OCI-LY7 (cell line): ENCODE measurements at regions not wholly inside any gene's neighbourhood (a gene's known extent, or its start where the extent isn't known, plus 50 kb on each side); places are given as distances from the start of the nearest gene placed in this dataset.

Experiments used
- EZH2phosphoT487 ChIP-seq: fragments of 200-600 bp; sonication (generic); IDR thresholded peaks from 2 replicates; pipeline ENCODE4 v1.6.1; 2018; ENCODE audit warnings: low read depth, borderline replicate concordance, mild to moderate bottlenecking, mixed run types, antibody characterized with exemption, low read length, moderate library complexity, mixed read lengths
- TF ChIP-seq, protein P1 (sequence below): fragments of 200-600 bp; sonication (generic); conservative IDR thresholded peaks from 2 replicates; pipeline ENCODE4 v1.5.1; 2014; ENCODE audit warnings: mild to moderate bottlenecking, antibody characterized with exemption, low read length, moderate library complexity, mixed read lengths

DNA sequence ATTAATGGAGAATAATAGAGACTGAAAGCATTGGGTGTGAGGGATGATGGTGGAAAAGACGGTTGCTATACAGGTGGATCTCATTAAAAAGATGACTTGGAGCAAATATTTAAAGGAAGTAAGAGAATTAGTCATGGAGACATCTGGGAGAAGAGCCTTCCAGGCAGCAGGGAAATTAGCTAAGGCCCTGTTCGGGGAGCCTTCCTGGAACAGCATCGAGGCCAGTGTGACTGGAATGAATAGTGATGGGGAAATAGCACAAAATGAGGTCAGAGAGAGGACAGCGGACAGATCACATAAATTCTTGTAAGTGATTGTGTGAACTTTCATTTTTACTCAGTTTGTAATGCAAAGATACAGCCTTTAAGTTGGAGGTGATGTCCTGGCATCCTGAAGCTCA, 842.3 kb downstream of the SLC6A15 start:
- TF ChIP-seq, protein P1, sequence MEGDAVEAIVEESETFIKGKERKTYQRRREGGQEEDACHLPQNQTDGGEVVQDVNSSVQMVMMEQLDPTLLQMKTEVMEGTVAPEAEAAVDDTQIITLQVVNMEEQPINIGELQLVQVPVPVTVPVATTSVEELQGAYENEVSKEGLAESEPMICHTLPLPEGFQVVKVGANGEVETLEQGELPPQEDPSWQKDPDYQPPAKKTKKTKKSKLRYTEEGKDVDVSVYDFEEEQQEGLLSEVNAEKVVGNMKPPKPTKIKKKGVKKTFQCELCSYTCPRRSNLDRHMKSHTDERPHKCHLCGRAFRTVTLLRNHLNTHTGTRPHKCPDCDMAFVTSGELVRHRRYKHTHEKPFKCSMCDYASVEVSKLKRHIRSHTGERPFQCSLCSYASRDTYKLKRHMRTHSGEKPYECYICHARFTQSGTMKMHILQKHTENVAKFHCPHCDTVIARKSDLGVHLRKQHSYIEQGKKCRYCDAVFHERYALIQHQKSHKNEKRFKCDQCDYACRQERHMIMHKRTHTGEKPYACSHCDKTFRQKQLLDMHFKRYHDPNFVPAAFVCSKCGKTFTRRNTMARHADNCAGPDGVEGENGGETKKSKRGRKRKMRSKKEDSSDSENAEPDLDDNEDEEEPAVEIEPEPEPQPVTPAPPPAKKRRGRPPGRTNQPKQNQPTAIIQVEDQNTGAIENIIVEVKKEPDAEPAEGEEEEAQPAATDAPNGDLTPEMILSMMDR, result no peak
- TF ChIP-seq EZH2phosphoT487, result no peak
